Muscle layer of duodenum (tissue), 2 donors: ENCODE measurements at regions not wholly inside any gene's neighbourhood (a gene's known extent, or its start where the extent isn't known, plus 50 kb on each side); places are given as distances from the start of the nearest gene placed in this dataset.
"Not testable (repeated sequence)": the region's sequence is repeated elsewhere in the genome, so short reads cannot be mapped to it uniquely, and the experiment has no call there.

Experiments used
- H3K27ac ChIP-seq: one replicate; pipeline ENCODE4 v1.7.0; 2013; ENCODE audit warnings: mild to moderate bottlenecking, low read length
- H3K27me3 ChIP-seq: one replicate; pipeline ENCODE4 v1.7.0; 2013; ENCODE audit warnings: low read depth, mild to moderate bottlenecking, control low read depth, low read length
- H3K36me3 ChIP-seq, 2 donors: one replicate each; pipeline ENCODE4 v1.7.0; 2013; ENCODE audit warnings: low read length in 2 of 2, control low read depth in 1 of 2, mild to moderate bottlenecking in 1 of 2; ENCODE audit not compliant: insufficient read depth in 2 of 2, control insufficient read depth in 1 of 2
- H3K4me1 ChIP-seq, 2 donors: one replicate each; pipeline ENCODE4 v1.7.0; 2013; ENCODE audit warnings: low read length in 2 of 2, mild to moderate bottlenecking in 2 of 2, control low read depth in 1 of 2, moderate library complexity in 1 of 2; ENCODE audit not compliant: insufficient read depth in 2 of 2, control insufficient read depth in 1 of 2
- H3K4me3 ChIP-seq, 2 donors: one replicate each; pipeline ENCODE4 v1.7.0; 2013; ENCODE audit warnings: low read length in 2 of 2, low read depth in 1 of 2, mild to moderate bottlenecking in 1 of 2
- H3K9me3 ChIP-seq, 2 donors: one replicate each; pipeline ENCODE4 v1.7.0; 2013; ENCODE audit warnings: low read length in 2 of 2, control low read depth in 1 of 2, mild to moderate bottlenecking in 1 of 2; ENCODE audit not compliant: control insufficient read depth in 1 of 2
- donor health status: healthy.

DNA sequence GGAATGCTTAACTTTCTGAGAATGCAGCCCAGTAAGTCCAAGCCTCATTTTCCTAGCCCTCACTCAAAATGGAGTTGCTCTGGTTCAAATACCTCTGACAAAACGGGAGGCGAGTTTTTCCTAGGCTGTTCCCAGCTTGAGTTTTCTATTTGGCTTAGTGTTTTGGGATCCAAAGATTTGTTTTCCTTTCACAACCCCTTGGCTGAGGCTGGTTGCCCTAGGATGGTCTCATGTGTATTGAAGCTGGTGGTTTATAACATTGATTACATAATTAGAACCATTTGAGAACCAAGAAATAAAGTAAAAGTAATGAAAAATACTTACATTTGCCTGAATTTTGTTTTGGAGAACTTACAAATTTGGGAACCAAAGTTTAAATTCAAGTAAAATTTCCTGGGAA lies 611.1 kb upstream of the LUZP2 start:
- H3K4me3 ChIP-seq, result no peak overlapping the region
- no peak overlapping the region for H3K27ac ChIP-seq
- no peaks in the 10 kb centered on the region for H3K4me1 ChIP-seq
- H3K27me3 ChIP-seq, result no peaks in the 10 kb centered on the region
- H3K36me3 ChIP-seq, result no peaks in the 10 kb centered on the region
- H3K9me3 ChIP-seq, result no peaks in the 10 kb centered on the region

DNA sequence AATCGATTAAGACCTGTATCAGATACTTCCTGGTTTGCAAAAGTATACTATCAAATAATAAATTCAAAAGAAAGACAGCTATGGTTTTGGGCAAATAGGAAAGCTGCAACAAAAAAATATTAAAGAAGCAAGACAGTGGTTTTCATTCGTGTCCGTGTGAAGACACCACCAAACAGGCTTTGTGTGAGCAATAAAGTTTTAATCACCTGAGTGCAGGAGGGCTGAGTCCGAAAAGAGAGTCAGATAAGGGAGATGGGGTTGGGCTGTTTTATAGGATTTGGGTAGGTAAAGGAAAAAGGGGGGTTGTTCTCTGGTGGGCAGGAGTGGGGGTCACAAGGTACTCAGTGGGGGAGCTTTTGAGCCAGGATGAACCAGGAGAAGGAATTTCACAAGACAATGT lies 609.7 kb upstream of the LUZP2 start:
- not testable (repeated sequence) for H3K4me3 ChIP-seq, H3K27me3 ChIP-seq, H3K9me3 ChIP-seq, H3K4me1 ChIP-seq, H3K27ac ChIP-seq, H3K36me3 ChIP-seq

DNA sequence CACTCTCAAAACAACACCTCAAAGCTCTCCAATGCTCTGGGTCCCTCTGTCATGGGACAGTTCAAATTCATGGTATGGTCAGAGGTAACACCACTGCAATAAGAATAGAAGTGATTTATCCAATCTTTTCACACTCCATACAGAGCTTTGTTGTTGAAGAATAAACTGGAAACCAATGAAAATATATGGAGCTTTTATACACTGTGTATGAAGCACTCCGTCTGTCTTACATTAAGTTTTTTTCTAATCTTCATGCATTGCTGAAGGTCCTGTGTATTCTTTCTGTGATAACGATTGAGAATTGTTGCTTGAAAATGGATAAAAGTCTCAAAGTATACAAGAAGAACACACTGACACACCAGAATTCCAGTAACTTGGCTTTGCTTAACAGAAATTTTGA lies 603.7 kb upstream of the LUZP2 start:
- Histone ChIP-seq H3K9me3 (no peaks in the 10 kb centered on the region), H3K27ac (no peak overlapping the region), H3K27me3 (no peaks in the 10 kb centered on the region), H3K36me3 (no peaks in the 10 kb centered on the region), H3K4me3 (no peak overlapping the region), H3K4me1 (no peaks in the 10 kb centered on the region)

DNA sequence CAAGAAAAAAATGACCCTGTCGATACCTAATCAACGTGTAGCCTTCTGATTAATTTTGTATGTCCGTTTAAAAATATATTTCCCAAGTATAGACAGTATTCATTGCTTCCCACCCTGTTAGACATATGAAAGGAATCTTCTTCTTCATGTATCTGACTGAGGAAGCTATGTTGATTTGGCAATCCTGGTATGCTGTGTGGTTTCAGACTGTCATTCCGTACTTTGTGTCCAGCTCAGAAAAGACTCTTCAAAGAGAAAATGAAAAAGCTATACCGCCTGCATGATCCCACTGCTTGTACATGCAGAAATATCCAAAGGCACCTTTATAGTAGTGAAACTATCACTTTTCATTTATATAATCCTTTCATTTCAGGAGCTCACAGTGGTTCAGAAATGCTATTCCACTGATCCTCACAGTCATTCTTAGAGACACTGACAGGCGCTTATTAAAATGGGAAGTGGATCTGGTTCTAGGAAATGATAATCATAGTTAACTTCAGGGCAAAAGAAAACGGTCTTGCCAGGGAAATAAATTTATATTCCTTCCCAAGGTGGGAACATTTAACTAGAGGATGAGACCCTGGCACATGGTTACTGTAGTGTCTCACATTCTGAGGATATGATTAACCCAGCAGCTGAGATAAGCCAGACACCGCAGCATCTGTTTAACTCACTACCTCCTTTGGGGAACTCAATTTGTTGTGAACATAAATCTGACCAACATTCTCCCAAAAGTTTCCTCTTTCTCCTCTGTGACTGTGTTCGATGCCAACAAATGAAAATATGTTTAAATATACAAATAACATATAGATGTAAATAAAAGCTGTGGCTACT lies 599.2 kb upstream of the LUZP2 start:
- H3K9me3 ChIP-seq, result no peaks in the 10 kb centered on the region
- no peaks in the 10 kb centered on the region for H3K4me1 ChIP-seq
- no peaks in the 10 kb centered on the region for H3K36me3 ChIP-seq
- no peak overlapping the region for H3K4me3 ChIP-seq
- no peak overlapping the region for H3K27ac ChIP-seq
- H3K27me3 ChIP-seq, result no peaks in the 10 kb centered on the region

DNA sequence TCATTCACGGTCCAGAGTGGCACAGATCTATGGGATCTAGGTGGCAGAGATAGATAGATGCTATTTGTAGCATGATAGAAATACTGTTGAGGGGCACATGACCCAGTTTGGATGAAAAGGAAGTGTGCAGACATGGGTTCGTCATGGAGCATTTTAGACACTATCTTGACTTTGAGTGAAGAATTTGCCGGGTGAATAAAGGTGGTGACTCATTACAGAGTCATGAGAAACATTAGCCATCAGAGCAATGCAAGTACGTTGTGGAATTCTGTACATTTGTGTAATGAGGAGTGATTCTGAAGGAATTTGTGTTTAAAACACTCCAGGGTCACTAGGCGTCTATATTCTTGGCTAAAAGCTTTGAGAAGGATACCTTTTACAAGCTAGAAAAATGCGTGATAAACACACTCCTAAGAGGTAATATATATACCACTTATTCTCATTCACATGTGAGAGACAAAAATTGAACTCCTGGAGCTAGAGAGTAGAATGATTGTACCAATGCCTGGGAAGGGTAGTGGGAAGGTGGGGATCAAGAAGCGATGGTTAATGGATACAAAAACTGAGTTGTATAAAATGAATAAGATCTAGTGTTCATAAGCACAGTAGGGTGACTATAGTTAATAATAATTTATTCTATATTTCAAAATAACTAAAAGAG lies 593.7 kb upstream of the LUZP2 start:
- H3K27ac ChIP-seq, result no peak overlapping the region
- H3K36me3 ChIP-seq, result no peaks in the 10 kb centered on the region
- no peaks in the 10 kb centered on the region for H3K9me3 ChIP-seq
- no peaks in the 10 kb centered on the region for H3K27me3 ChIP-seq
- H3K4me3 ChIP-seq, result no peak overlapping the region
- H3K4me1 ChIP-seq, result no peaks in the 10 kb centered on the region

DNA sequence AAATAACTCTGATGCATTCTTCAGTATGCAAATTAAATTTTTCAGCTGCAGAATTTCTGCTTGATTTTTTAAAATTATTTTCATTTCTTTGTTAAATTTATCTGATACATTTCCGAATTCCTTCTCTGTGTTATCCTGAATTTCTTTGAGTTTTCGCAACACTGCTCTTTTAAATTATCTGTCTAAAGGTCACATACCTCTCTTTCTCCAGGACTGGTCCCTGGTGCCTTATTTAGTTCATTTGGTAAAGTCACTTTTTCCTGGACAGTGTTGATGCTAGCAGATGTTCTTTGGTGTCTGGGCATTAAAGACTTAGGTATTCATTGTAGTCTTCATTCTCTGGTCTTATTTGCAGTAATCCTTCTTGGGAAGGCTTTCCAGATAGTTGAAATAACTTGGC lies 577.4 kb upstream of the LUZP2 start:
- Histone ChIP-seq H3K4me3 (no peak overlapping the region), H3K36me3 (no peaks in the 10 kb centered on the region), H3K4me1 (no peaks in the 10 kb centered on the region), H3K27me3 (no peaks in the 10 kb centered on the region), H3K27ac (no peak overlapping the region), H3K9me3 (no peaks in the 10 kb centered on the region)

DNA sequence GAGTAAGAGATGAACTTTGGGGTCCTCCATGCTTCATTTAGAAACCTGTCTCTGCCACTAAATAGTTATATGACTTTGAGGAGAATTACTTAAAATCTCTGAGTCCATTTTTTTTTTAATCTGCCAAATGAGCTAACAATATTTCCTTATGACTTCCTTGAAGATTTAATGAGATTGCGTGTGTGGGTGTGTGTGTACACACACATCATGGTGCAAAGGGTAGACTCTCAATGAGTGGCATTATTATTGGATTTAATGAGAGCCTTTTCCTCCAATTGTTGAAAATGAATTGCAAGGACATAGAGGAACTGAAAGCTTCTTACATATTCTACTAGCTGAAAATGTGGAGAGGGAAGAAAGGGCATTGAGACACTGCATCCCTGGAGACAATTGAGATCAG lies 573.5 kb upstream of the LUZP2 start:
- no peaks in the 10 kb centered on the region for H3K9me3 ChIP-seq
- H3K4me3 ChIP-seq, result no peak overlapping the region
- H3K27ac ChIP-seq, result peak overlapping the region; percentile 10
- no peaks in the 10 kb centered on the region for H3K27me3 ChIP-seq
- no peaks in the 10 kb centered on the region for H3K4me1 ChIP-seq
- no peaks in the 10 kb centered on the region for H3K36me3 ChIP-seq

DNA sequence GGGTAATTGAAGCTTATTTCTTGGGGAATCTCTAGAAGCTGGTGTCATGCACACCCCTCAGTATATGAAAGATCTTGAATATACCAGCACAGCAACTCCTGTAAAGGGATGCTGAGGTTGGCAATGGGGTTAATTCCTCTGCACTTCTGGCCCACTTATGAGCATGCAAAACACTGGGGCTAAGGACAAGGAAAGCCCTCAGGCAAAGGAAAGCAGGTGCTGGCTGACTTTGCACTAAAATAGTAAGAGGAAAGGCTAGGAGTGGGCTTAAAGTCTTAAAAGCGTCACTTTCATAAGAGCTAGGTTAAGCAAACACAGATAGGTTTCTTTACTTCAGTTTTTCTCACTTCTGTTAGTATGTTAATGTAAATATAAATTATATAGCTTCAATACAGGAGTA lies 572.6 kb upstream of the LUZP2 start:
- Histone ChIP-seq H3K27ac (no peak overlapping the region), H3K9me3 (no peaks in the 10 kb centered on the region), H3K4me1 (no peaks in the 10 kb centered on the region), H3K27me3 (no peaks in the 10 kb centered on the region), H3K36me3 (no peaks in the 10 kb centered on the region), H3K4me3 (no peak overlapping the region)

DNA sequence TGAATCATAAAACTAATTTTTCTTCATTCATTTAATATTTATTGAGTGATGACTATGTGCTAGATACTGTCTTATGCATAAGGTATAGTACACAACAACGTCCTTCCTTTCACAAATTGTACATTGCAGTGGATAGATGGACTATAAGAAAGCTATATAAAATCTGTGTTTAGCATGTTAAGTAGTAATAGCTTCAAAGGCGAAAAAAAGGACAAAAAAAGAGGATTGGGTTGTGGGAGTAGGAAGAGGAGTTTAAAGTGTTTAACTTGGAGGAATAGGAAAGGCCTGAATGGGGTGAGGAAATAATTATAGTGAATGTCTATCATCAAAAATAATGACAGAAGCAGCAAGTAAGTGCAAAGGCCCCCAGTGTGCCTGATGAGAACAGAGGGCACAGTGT lies 565.4 kb upstream of the LUZP2 start:
- no peaks in the 10 kb centered on the region for H3K36me3 ChIP-seq
- no peak overlapping the region for H3K27ac ChIP-seq
- no peak overlapping the region for H3K4me3 ChIP-seq
- H3K27me3 ChIP-seq, result no peaks in the 10 kb centered on the region
- peaks cover 0 to 3% of the 10 kb centered on the region in 2 donors for H3K4me1 ChIP-seq
- H3K9me3 ChIP-seq, result no peaks in the 10 kb centered on the region

DNA sequence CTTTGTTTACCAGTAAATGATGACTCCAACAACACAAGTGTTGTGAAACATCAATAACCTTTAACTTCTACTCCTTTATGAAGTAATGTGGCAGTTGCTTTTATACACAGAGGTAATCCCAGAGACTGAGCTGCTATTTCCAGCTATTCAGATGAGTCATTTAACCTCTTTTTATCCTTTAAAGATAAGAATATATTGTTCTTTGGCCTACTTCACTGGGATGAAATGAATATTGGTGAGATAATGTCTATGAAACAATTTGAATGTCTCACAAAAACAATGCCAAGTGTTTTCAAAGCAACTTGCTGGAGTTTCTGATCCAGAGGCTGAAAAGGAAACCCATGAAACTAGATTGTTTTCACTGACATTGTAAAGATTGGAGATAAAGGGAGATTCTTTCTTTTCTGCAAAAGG lies 564.4 kb upstream of the LUZP2 start:
- no peak overlapping the region for H3K4me3 ChIP-seq
- H3K9me3 ChIP-seq, result no peaks in the 10 kb centered on the region
- H3K27ac ChIP-seq, result no peak overlapping the region
- no peaks in the 10 kb centered on the region for H3K36me3 ChIP-seq
- no peaks in the 10 kb centered on the region for H3K27me3 ChIP-seq
- H3K4me1 ChIP-seq, result peaks cover 0 to 3% of the 10 kb centered on the region in 2 donors

DNA sequence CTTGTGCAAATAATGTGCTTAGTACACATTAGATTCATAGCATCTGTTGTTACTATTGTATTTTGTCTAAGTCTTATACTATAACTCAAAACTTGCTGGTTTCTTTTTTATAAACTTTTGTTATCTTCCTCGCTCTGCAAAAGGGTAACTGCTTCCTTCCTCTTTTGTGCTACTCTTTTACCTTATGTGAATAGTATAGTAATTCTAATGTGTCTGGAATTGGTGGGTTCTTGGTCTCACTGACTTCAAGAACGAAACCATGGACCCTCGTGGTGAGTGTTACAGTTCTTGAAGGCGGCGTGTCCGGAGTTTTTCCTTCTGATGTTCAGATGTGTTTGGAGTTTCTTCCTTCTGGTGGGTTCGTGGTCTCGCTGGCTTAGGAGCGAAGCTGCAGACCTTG lies 563.1 kb upstream of the LUZP2 start:
- Histone ChIP-seq H3K27me3 (no peaks in the 10 kb centered on the region), H3K4me3 (no peak overlapping the region), H3K9me3 (no peaks in the 10 kb centered on the region), H3K36me3 (no peaks in the 10 kb centered on the region), H3K27ac (no peak overlapping the region), H3K4me1 (peaks cover 0 to 3% of the 10 kb centered on the region in 2 donors)
